CD4-positive, alpha-beta T cell (primary cell): ENCODE measurements at regions not wholly inside any gene's neighbourhood (a gene's known extent, or its start where the extent isn't known, plus 50 kb on each side); places are given as distances from the start of the nearest gene placed in this dataset.

Experiments used
- ATAC-seq: fragments of 200-7000 bp; cut with Tn5 transposase; one replicate; pipeline ENCODE4 v1.10.0; 2022; ENCODE audit warnings: mild to moderate bottlenecking; ENCODE audit not compliant: poor library complexity
- CTCF ChIA-PET: fragments of 350-600 bp; sonication (Branson Sonifier 250); formaldehyde crosslinking; loops from one replicate; lab custom pipeline; 2021; ENCODE audit warnings: antibody characterized with exemption, inconsistent platforms; lab: Charles Lee
- POLR2A ChIA-PET: fragments of 350-600 bp; sonication (Branson Sonifier 250); formaldehyde crosslinking; loops from one replicate; lab custom pipeline; 2021; ENCODE audit warnings: antibody characterized with exemption, inconsistent platforms; lab: Charles Lee
- DNase-seq, 14 experiments: peaks; one replicate each; pipeline ENCODE4 v3.0.0-alpha.2; 2013 to 2020; ENCODE audit warnings: mixed read lengths in 2 of 14
- H3K27ac ChIP-seq, 2 donors: one replicate each; pipeline versions ENCODE4 v1.5.1 to v1.7.0; 2013; ENCODE audit warnings: low read length in 2 of 2, low read depth in 1 of 2, mild to moderate bottlenecking in 1 of 2
- H3K27me3 ChIP-seq, 2 experiments: 1 replicate in 1 of 2; 2 replicates in 1 of 2; pipeline versions ENCODE4 v1.6.1 to v1.7.0; 2013; ENCODE audit warnings: low read length in 2 of 2, control low read depth in 1 of 2, mild to moderate bottlenecking in 1 of 2, moderate library complexity in 1 of 2; ENCODE audit not compliant: insufficient read depth in 2 of 2, control insufficient read depth in 1 of 2
- H3K36me3 ChIP-seq: one replicate; pipeline ENCODE4 v1.6.1; 2013; ENCODE audit warnings: low read length, control low read depth; ENCODE audit not compliant: insufficient read depth
- H3K4me1 ChIP-seq: one replicate; pipeline ENCODE4 v1.6.1; 2013; ENCODE audit warnings: low read length, control low read depth; ENCODE audit not compliant: insufficient read depth
- H3K4me3 ChIP-seq: one replicate; pipeline ENCODE4 v1.5.1; 2013; ENCODE audit warnings: mild to moderate bottlenecking, low read length, moderate library complexity
- H3K9me3 ChIP-seq, 2 experiments: 1 replicate in 1 of 2; 2 replicates in 1 of 2; pipeline versions ENCODE4 v1.6.1 to v1.7.0; 2013; ENCODE audit warnings: low read length in 2 of 2, mild to moderate bottlenecking in 2 of 2, control low read depth in 1 of 2, moderate library complexity in 1 of 2; ENCODE audit not compliant: control insufficient read depth in 1 of 2, insufficient read depth in 1 of 2
- H3K27ac Mint-ChIP-seq: one replicate; pipeline ENCODE4 v1.8.0; 2020; ENCODE audit warnings: mixed read lengths
- H3K27me3 Mint-ChIP-seq: one replicate; pipeline ENCODE4 v1.8.0; 2021; ENCODE audit warnings: mixed read lengths
- H3K36me3 Mint-ChIP-seq: one replicate; pipeline ENCODE4 v1.8.0; 2021; ENCODE audit warnings: low read depth, mixed read lengths
- H3K4me1 Mint-ChIP-seq: one replicate; pipeline ENCODE4 v1.8.0; 2021; ENCODE audit warnings: low read depth, mixed read lengths
- H3K4me3 Mint-ChIP-seq: one replicate; pipeline ENCODE4 v1.8.0; 2020; ENCODE audit warnings: mild to moderate bottlenecking, mixed read lengths
- H3K9me3 Mint-ChIP-seq: one replicate; pipeline ENCODE4 v1.8.0; 2020; ENCODE audit warnings: mixed read lengths
- CTCF ChIP-seq: fragments of 200-600 bp; IDR thresholded peaks from one replicate; pipeline ENCODE4 v1.8.0; 2022; ENCODE audit warnings: antibody characterized with exemption, mild to moderate bottlenecking
- intact Hi-C, 2 experiments: fragments of 100-400 bp; cut with DNase I in 1 of 2; cut with micrococcal nuclease in 1 of 2; formaldehyde crosslinking; loops; one replicate each; pipeline versions ENCODE4 v1.15.1 to v1.9.0; 2023 to 2025; cut with DNase I, micrococcal nuclease

- no peak overlapping the region for H3K27ac Mint-ChIP-seq
- H3K27me3 Mint-ChIP-seq, result no peaks in the 10 kb centered on the region
- H3K4me1 Mint-ChIP-seq, result peaks cover 23% of the 10 kb centered on the region
- peaks cover 2% of the 10 kb centered on the region for H3K4me1 ChIP-seq
- no peaks in the 10 kb centered on the region for H3K9me3 Mint-ChIP-seq
- intact Hi-C loops, result no loop called here
- ATAC-seq, result no peak
- H3K27ac ChIP-seq, result no peak overlapping the region
- POLR2A ChIA-PET, result no interaction called here
- no peak overlapping the region for H3K4me3 Mint-ChIP-seq
- no peak for TF ChIP-seq CTCF
- no peaks in the 10 kb centered on the region for H3K36me3 ChIP-seq
- H3K36me3 Mint-ChIP-seq, result no peaks in the 10 kb centered on the region
- no peak for DNase-seq
- H3K4me3 ChIP-seq, result no peak overlapping the region
- CTCF ChIA-PET, result no interaction called here
- H3K27me3 ChIP-seq, result no peaks in the 10 kb centered on the region
- H3K9me3 ChIP-seq, result peaks cover 5 to 10% of the 10 kb centered on the region in 2 experiments
Observed at GRCh38 chr1:194227161-194227560, 1040.7 kb upstream of the B3GALT2 start.

GRCh38 chr1:194225821-194226220 is 1039.4 kb upstream of the B3GALT2 start:
- H3K4me3 ChIP-seq, result no peak overlapping the region
- intact Hi-C loops, result no loop called here

GRCh38 chr1:194223596-194223995 is 1037.2 kb upstream of the B3GALT2 start:
- Mint-ChIP-seq H3K4me1 (peaks cover 23% of the 10 kb centered on the region), H3K27me3 (no peaks in the 10 kb centered on the region), H3K27ac (no peak overlapping the region), H3K36me3 (no peaks in the 10 kb centered on the region), H3K9me3 (no peaks in the 10 kb centered on the region), H3K4me3 (no peak overlapping the region)
- CTCF ChIA-PET, result no interaction called here
- ATAC-seq (no peak), DNase-seq (no peak)
- H3K27me3 ChIP-seq, result no peaks in the 10 kb centered on the region
- H3K27ac ChIP-seq, result no peak overlapping the region
- H3K9me3 ChIP-seq, result peaks cover 0 to 4% of the 10 kb centered on the region in 2 experiments
- no peak overlapping the region for H3K4me3 ChIP-seq
- H3K36me3 ChIP-seq, result no peaks in the 10 kb centered on the region
- no peak for TF ChIP-seq CTCF
- POLR2A ChIA-PET, result no interaction called here
- peaks cover 2% of the 10 kb centered on the region for H3K4me1 ChIP-seq
- intact Hi-C loops, result no loop called here

More at GRCh38 chr1:194225821-194226220, 1039.4 kb upstream of the B3GALT2 start:
- H3K9me3 Mint-ChIP-seq, result no peaks in the 10 kb centered on the region
- TF ChIP-seq CTCF, result no peak
- Histone ChIP-seq H3K9me3 (peaks cover 5 to 9% of the 10 kb centered on the region in 2 experiments), H3K27me3 (no peaks in the 10 kb centered on the region), H3K27ac (no peak overlapping the region), H3K36me3 (no peaks in the 10 kb centered on the region), H3K4me1 (peaks cover 2% of the 10 kb centered on the region)
- ChIA-PET CTCF (interaction anchor here (0.6 kb wide), 1 partner anchor 1411 kb away, joined by 3 read pairs; no protein-coding TSS in a partner anchor), POLR2A (no interaction called here)
- no peak overlapping the region for H3K4me3 Mint-ChIP-seq
- H3K4me1 Mint-ChIP-seq, result peaks cover 23% of the 10 kb centered on the region
- DNase-seq (peak in 3 of 14 experiments; percentile 31 to 62 (median 41)), ATAC-seq (peak; percentile 68)
- H3K27ac Mint-ChIP-seq, result peak overlapping the region; percentile 21
- H3K27me3 Mint-ChIP-seq, result no peaks in the 10 kb centered on the region
- H3K36me3 Mint-ChIP-seq, result no peaks in the 10 kb centered on the region
